ENCODE measurements at regions not wholly inside any gene's neighbourhood (a gene's known extent, or its start where the extent isn't known, plus 50 kb on each side); places are given as distances from the start of the nearest gene placed in this dataset.

DNA sequence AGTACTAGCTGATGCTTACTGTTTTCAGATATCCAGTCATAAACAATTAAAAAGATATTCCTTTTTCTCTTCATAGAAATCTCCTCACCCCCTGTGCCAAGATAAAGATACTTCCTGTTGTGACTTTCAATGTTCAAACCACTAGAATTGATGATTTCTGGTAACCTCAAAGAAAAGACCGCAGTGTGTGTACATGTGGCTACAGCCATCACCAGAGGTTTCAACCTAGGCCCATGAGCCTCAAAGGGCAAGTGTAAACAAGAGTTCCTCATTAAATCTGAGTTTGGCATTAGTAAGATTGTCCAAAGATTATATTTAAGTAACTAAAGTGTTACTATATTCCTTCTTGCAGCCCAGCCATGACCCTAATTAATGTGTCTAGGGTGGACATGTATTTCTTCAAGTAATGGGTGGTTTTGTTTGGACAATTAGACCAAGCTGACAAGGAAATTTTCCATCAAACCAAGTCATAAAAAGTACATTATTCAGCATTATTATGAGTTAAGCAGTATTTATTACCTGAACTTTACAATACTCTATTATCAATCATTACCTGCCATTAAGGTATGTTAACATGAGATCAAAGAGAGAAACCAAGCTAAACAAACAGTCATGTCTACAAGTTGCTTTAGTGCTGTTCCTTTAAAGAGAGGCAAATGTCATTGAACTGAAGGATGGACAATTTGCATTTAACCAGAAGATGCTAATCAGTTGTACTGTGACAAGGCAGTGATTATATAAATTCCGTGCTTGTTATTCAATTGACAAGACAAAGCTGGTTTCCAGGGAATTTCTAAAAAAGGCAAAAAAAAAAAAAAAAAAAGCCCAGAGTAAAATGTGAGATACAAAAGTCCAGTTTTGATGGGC lies 382.7 kb downstream of the LNPK start:
- TF ChIP-seq POLR2A (IDR thresholded peaks at IDR 0.05; ENCODE audit: low read length) (no peak), GATA1 (IDR thresholded peaks at IDR 0.05; ENCODE audit: low read depth, low read length) (no peak)
